AML-193 (cell line): ENCODE measurements at regions not wholly inside any gene's neighbourhood (a gene's known extent, or its start where the extent isn't known, plus 50 kb on each side); places are given as distances from the start of the nearest gene placed in this dataset.
"Not testable (repeated sequence)": the region's sequence is repeated elsewhere in the genome, so short reads cannot be mapped to it uniquely, and the experiment has no call there.

Experiments
- DNase-seq, 2 experiments: peaks; one replicate each; lab custom pipeline; 2025; lab: John Stamatoyannopoulos, UW

DNA sequence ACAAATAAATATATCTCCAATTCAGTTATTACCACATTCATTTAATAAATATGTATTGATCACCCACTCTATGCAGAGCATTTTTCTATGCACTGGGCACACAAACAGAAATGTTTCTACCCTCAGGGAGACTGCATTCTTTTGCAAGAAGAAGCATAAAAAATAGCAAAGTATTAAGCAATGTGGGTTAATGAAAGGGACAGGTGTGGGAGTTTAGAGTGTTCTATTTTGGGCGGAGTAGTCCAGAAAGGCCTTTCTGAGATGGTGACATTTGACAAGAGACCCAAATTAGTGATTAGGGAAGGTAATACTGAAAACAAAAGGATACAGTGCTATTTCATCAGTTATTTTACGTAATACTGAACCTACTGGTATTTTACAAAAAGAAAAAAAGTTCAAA, 394.3 kb upstream of the CHST9 start:
- DNase-seq, result no peak

DNA sequence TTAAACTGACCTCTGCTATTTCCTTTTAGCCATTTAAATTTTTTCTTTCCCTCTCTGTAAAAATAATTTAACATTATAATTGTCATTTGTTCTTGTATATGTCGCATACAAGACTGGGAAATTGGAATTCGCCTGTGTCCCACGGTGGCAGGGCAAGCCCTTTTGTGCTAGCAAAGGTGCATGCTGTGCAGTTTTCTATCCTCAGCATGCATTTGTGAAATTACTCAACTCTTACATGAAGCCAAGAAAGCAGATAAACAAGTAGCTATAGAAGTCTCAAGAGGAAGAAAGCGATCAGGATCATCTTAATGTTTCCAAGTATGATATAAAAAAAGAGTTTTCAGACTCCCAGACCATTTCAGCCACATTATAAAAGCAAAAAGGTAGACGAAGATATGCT, 392.6 kb upstream of the CHST9 start:
- no peak for DNase-seq

DNA sequence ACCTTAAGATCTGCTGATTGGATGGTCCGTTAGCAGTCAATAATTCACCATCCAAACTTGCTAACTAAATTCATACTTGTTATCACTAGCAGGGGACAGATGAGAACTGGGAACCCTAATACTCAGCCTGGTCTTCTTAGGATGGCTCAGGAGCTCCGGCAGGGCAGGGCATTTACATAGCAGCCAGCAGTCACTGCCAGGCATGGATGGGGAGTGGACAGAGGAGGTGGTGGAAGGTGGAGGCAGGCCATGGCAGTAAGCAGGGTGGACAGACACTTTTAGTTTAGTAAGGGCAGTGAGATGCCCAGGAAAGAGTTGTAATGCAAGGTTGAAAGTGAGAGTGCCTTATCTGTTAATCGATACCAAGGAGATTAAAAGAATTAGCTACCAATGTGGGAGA, 392.2 kb upstream of the CHST9 start:
- DNase-seq, result no peak

DNA sequence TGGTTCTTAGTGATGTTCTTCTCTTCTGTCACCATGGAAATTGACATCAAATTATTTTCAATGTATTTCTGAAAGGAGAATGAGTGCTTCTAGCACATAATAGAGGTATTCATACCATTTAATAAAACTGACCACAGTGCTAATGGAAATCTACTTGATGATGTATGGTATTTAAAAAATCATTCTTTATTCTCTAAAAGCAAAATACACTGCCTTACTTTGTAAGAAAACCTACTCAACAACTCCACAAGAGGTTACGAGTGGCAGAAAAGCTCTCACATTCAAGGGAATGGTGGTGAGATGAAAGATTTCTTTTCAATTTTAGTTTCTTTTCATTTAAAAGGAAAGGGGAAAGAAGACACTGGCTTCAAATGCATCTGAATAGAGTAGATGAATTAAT, 382.3 kb upstream of the CHST9 start:
- no peak for DNase-seq

DNA sequence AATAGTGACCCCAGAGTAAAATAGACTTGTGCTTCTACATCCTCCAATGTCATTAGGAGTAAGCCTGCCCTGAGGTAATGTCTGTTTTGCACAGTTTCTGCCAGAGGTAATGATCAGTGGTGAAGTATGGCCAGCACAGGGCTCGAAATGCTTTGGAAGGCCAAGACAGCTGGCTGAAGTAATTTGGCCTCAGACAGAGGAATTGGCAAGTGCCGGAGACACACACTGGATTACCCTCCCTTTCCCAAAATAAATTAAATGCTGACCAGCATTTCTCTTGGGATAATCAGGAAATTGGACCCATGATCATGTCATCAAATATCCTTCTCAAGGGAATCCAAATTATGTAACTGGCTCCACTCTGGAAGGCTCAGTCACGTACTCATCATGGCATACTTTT, 379.0 kb upstream of the CHST9 start:
- DNase-seq, result no peak

DNA sequence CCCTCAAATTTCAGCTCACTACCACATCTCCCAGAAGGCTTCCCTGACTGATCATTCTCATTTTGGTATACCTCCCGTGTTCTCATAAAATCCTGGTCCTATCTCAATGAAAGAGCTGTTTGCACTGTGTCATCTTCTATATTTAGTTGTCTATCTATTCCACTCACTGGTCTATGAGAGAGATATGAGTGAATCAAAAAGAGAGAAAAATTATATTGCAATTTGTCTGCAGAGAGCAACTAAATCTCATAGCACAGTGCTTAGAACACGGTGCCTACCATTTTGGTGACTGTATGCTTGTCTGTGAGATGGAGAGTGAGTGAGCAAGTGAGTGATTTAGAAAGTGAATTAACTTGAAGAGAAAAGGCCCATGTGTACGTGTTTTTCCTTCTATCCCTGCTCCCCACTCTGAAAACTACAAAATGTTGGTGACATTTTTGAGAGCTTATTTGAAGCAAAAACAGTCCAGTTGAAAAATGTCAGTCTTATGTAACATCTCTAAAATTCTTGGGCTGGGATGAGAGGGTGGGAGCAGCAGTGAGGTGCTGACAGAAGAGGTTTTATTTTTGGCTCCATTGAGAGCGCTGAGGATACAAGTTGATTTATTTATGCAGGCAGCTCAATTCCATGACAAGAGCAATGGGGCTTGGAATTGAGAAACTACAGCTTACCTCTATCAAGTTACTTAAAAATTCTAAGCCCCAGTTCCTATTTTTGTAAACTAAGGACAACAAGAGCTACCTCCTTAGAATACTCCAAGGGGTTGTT, 373.5 kb upstream of the CHST9 start:
- DNase-seq, result no peak

DNA sequence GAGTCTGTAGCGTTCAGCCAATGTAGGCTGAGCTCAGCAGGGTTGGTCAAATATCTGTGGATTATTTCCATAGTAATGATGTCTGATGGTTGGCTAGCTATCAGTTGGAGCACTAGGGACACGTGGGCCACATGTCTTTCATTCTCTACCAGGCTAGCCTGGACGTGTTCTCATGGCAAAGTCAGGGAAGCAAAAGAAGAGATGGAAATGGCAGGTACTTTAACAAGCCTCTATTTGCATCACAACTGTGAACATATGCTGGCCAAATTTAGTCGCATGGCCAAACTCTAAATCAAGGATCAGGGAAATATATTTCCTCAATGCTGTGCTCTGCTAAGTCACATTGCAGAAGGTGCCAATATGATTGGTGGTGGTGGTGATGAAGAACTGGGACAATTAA, 371.6 kb upstream of the CHST9 start:
- DNase-seq, result no peak

DNA sequence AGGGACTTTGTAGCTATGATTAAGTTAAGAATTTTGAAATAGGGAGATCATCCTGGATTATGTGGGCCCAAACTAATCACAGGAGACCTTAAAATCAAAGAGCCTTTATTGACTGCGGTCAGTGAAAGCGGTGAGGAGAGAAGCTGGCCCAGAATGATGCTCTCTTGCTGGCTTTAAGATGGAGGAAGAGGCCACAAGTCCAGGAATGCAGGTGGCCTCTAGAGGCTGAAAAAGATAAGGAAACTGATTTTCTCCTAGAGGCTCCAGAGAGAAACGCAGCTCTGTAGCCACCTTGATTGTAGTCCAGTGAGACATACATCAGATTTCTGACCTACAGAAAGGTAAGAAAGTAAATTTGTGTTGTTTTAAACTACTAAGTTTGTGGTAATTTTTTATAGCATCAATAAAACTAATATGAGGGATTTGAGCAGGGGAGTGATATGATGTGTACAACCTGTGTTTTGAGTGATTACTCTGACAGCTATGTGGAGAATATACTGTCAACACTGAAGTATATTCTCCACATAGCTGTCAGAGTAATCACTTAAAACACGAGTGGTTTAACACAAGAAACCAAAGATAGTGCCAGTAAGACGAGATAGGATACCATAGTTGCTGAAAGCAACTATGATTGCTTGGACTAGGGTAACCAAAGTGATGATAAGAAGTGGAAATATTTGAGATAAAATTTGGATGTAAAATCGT, 364.4 kb upstream of the CHST9 start:
- DNase-seq, result no peak

DNA sequence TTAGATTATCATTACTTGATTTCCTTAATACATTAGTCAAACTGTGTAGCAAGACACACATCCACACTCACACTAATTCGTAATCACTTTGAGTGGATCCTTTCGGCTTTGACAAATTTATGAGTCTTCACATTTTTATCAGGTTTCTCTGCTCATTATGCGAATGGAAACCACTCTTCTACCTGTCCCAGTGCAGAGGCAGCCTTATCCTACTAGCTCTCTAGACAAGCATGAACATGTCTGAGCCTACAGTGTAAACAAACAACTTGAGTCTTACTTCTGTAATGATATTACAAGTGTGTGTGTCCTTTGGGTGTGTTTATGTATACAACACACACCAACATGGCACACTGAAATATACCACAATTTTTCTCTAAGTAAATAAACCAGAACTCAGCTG, 361.9 kb upstream of the CHST9 start:
- DNase-seq, result no peak

DNA sequence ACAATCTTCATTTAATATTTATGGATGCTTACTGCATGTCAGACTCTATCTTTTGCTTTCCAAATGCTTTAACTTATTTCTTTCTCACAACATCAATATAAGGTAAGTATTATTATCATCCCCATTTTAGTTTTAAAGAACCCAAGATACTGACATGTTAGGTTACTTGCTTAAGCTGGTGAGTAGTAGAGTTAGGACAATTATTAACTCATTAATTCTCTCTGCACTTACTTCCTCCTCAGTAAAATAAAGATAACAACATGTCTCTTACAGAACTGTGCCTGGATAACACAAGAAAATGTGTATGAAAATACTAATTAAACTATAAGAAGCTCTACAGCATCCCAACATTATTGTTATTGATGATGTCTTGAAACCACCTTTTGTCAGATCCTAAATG, 359.1 kb upstream of the CHST9 start:
- DNase-seq, result no peak

DNA sequence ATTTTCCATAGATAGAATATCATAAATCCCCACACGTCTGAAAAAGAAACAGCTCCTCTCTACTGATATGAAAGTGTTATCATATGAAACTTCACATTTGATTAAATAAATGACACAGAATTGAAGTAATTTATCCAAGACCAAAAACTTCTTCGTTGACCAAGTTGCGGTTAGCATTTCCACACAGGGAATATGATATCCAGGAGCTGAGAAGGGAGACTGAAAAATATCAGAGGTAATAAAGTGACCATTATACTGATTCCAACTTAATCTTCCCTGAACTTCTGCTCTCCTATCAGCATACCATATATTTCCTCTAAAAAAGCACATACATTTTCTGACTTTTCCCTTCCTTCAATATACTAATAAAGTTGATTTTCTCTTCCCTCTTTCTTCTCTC, 356.2 kb upstream of the CHST9 start:
- no peak for DNase-seq

DNA sequence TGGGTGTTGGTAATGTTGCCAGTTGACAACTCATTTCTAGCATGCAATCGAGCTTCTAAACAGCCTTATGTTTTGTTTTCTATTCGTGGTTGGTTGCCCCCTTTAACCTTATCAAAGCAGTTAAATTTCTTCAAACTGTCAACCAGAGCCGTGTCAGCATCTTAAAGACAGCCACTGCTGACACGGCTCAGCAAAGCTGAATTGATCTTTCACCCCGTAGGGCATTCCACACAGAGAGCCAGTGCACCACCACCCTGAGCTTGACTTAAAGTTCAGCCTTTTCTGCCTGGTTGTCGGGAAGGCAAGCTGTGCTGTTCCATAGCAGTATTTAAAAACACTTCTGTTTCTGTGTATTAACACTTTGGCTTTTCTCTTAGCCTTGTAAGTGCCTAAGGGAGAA, 355.0 kb upstream of the CHST9 start:
- no peak for DNase-seq

DNA sequence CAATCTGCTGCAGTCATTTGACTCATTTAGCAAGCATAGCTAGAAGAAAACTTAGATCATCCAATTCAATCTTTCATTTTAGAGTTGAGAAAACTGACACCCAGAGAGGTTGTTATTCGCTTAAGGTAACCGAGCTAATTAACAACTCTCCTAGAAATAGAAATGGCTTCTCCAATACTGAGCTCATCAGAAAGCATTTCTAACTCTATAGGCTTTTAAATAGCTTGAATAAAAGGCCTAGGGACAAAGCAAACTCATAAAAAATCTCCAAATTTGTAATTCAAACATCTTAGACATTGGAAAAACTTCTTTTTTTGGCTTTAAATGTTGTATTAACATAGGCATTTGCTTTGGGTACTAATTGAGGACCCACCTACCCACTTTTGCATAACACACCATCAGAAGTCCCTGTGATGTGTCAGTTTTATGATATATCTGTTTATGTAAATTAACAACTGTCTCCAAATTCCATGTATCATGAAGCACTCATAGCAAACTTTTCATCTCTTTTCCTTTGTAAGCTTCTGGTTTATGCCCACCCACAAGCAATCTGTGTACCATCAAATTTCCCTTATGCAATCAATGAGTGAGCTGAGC, 343.9 kb upstream of the CHST9 start:
- DNase-seq, result no peak

DNA sequence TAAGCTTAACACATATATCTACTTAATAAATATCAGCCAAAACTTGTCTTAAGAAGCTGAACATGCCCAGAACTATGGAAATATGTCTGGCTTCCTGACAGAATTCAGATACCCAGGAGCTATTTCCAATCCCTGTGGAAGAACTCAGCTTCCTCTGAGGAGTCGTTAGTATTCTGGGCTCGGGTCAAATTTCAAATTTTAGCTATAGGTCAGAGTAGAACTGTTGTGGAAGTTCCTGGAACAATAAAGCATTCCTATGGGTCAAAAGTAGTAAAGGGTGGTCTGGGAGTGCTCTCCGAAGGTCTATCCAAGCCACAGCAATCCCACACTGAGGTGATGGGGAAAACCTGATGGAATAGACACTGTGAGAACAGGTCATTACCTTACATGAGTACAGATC, 342.7 kb upstream of the CHST9 start:
- DNase-seq, result no peak

DNA sequence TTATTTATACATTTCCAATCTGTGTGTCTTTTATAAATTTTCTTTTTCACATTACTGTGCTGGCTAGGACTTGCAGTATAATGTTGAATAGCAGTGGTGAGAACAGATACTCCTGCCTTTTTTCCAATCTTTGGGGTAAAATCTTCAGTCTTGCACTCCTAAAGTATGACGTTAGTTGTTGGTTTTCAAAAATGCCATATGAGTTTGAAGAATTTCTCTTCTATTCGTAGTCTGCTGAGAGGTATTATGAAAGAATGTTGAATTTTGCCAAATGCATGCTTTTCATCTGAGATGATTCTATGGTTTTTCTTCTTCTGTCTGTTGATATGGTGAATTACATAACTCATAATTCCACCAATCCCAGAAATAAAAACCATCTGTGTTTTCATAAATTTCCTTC, 335.3 kb upstream of the CHST9 start:
- DNase-seq, result no peak

DNA sequence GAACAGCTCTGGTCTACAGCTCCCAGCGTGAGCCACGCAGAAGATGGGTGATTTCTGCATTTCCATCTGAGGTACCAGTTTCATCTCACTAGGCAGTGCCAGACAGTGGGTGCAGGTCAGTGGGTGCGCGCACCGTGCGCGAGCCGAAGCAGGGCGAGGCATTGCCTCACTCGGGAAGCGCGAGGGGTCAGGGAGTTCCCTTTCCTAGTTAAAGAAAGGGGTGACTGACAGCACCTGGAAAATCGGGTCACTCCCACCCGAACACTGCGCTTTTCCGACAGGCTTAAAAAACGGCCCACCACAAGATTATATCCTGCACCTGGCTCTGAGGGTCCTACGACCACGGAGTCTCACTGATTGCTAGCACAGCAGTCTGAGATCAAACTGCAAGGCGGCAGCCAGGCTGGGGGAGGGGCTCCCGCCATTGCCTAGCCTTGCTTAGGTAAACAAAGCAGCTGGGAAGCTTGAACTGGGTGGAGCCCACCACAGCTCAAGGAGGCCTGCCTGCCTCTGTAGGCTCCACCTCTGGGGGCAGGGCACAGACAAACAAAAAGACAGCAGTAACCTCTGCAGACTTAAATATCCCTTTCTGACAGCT, 325.0 kb upstream of the CHST9 start:
- not testable (repeated sequence) for DNase-seq

DNA sequence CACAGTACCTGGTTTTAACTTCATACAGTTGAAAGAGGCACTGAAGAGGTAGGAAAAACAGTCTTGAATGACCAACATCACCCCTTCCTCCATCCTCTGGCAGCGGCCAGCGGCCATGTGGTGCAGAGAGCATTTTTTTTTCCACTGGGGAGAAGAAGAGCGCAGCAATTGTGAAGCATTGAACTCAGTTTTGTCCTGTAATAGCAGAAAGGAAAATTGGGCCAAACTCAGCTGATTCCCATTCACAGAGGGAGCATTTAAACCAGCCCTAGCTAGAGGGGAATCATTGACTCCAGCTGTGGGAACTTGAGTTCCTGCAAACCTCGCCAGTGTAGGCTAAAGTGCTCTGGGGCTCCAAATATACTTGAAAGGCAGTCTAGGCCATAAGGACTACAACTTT, 316.6 kb upstream of the CHST9 start:
- DNase-seq, result no peak

DNA sequence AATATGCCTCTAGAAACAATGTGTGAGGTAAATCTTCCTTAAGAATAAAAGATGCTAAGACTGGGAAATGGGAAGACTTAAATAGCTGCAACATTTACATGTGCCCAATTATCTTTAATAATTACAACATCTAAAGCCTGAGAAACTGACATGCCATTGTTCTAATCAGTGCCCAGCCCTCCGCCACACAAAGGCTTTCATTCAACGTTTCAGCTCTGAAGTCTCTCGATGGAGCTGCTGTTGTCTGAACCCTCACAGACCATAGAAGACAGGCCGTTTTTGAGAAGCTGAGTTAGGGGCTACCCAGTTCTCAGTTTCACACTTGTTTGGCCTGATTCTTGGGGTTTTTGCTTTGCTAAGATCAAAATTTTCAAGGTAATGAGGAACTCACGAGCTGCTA, 315.4 kb upstream of the CHST9 start:
- no peak for DNase-seq

DNA sequence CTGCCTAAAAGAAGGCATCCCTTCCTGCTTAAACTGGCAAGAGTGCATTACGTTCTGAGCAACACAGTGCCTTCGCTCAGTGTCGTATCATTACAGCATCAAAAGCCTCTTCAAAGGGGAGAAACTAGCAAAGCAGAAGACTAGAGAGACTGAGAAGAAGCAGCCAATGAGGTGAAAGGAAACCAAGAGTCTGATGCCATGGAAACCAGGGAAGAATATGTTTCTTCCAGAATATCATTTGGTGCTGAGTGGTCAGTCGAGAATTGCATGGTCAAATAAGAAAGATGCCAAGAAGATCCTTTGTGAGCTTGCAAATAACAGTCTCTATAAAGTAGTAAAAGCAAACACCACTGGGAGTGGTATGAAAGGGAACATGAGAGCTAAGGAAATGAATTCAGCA, 312.1 kb upstream of the CHST9 start:
- no peak for DNase-seq

DNA sequence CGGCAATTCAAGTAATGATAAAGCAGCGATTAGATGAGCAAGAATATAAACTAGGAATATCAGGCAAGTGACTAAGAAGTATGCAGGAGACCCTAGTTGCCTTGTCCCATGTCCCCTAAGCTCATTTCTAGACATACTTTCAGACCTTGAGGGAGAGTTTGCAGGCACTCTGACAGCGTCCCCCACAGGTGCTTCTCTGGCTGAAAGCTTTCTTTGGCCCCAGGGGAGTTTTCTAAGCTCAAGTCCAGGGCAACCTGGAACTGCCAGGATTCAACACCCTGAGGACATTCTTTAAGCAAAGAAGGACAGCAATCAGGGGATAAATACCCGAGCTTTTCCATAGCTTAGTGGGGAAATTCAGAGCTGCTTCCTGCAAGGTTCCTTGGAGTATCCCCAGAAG, 308.1 kb upstream of the CHST9 start:
- no peak for DNase-seq

DNA sequence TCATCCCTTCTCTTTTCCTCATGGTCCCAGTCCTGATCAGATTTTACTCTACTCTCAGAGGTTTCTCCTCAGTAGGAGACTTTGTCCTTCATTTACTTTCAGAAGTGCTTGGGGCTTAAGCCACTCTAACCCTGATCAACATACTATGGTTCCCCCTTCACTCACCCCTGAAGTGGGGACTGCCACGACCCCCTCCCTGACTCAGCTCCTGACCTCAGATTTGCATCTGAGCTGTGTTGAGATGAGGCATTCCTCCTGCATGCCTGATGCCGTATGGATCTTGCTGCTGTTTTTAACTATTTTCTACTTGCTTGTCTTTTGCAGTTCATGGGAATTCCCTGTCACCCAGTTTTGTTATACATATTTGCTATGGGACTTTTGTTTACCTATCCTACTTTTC, 306.7 kb upstream of the CHST9 start:
- DNase-seq, result no peak

DNA sequence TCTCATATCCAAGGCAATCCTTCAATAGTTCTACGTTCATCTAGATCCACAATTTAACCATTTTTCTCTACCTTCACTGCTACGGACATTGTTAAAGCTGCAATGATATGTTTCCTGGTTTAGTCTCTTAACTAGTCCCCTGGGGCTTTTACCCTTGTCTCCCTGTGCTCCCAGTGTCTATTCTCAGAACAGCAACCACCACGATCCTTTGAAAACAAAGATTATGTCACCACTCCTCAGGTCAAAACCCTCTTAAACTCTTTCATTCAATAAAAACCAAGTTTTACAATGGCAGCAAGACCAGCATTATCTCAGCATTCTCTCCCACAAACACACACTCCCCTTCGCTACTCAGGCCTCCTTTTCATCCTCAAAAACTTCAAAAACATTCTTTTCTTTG, 298.2 kb upstream of the CHST9 start:
- DNase-seq, result no peak

DNA sequence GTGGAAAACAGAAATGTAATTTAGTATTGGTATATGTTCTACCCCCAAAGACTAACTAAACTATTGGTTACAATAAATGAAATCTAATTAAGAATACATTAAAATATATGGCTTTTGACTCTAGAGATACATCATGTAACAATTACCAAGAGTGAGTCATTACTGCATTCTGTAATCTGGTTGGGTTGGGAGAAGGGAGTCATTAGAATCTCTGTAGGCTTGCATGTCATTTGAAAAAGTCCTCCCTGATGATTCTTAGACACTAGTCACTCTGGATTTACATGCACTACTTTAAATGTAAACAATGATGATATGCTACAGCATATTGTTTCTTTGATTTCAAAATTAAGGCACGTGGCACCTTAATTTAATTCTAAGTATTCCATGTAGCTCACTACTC, 293.4 kb upstream of the CHST9 start:
- no peak for DNase-seq
